CD4-positive, alpha-beta T cell treated with Interleukin-10 for 1 hour (primary cell): ENCODE measurements at regions not wholly inside any gene's neighbourhood (a gene's known extent, or its start where the extent isn't known, plus 50 kb on each side); places are given as distances from the start of the nearest gene placed in this dataset.
"Not testable (repeated sequence)": the region's sequence is repeated elsewhere in the genome, so short reads cannot be mapped to it uniquely, and the experiment has no call there.

ENCODE experiments used
- DNase-seq: peaks from one replicate; pipeline ENCODE4 v3.0.0-alpha.2; 2020

DNA sequence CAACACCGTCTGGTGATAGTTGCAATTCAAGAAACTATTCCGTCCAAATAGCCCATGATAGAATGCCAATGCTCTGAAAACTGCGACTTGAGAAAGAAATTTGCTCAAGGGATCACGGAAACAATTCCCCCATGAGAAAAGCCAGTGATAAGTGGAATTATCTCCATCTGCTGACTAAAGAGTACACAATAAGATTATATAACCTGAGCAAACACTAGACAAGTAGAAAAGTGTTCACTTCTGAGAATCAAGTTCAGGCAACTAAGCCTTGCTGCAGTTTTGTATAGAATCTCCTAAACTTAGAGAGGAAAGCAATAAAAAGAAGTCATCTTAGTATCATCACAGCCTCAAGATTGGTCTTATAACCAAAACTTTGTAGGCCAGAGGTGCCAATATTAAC is 336.3 kb upstream of the NRXN1 start:
- no peak for DNase-seq

DNA sequence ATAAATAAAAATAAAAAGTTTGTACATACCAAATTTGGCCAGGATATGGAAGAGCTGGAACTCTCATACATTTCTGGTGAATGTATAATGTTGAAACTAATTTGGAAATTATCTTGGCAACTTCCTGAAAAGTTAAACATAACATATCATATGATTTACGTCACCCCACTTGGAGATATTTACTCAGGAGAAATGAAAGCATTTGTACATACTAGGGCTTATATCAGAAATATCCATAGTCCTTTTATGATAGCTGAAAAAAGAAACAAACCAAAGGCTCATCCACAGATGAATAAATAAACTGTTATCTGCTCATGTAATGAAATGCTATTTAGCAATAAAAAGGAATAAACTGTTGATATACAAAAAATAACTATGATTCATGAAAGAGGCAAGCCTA is 318.2 kb upstream of the NRXN1 start:
- no peak for DNase-seq

DNA sequence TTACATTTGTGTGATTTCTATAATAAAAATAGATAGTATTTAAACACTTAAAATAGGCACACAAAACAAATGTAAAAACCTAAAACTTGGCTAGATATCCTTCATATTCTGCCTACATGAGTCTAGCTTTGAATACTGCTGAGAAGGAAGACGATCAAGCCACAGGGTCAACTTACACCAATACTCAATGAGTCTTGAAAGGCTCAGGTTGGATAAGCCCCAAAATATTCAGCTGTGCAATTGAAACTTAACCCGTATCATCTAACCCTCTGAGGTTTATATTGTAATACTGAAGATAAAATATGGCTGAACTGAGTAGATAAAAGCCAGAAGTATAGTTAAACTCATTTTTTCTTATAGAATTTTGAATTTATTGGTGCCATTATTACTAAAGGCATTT is 313.0 kb upstream of the NRXN1 start:
- no peak for DNase-seq

GRCh38 chr2:51335087-51336058 is 303.4 kb upstream of the NRXN1 start:
- DNase-seq = no peak

- DNase-seq = no peak
Measured at GRCh38 chr2:51329512-51329911, 297.6 kb upstream of the NRXN1 start.

GRCh38 chr2:51324051-51324450 is 292.1 kb upstream of the NRXN1 start:
- DNase-seq = no peak

DNA sequence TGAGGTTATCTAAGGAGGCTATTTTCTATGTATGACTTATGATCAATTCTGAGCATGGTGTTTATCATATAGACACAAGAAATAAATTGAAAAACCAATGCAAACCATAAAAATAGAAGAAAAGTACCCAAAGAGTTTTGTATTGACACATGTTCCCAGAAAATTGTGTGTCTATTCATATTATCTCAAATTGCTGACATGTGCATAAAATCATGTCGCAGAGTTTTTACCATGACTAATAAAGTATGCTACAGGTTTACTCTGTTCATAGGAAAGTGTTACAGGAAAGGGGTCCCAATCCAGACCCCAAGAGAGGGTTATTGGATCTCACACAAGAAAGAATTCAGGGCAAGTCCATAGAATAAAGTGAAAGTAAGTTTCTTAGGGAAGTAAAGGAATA is 290.7 kb upstream of the NRXN1 start:
- DNase-seq = no peak

GRCh38 chr2:51304311-51304710 is 272.4 kb upstream of the NRXN1 start:
- DNase-seq = no peak

GRCh38 chr2:51301381-51301780 is 269.4 kb upstream of the NRXN1 start:
- no peak for DNase-seq

GRCh38 chr2:51299370-51299769 is 267.4 kb upstream of the NRXN1 start:
- no peak for DNase-seq

- DNase-seq = no peak
Measured at GRCh38 chr2:51297488-51297887, 265.6 kb upstream of the NRXN1 start.

- no peak for DNase-seq
Measured at GRCh38 chr2:51293566-51294200, 261.8 kb upstream of the NRXN1 start.

DNA sequence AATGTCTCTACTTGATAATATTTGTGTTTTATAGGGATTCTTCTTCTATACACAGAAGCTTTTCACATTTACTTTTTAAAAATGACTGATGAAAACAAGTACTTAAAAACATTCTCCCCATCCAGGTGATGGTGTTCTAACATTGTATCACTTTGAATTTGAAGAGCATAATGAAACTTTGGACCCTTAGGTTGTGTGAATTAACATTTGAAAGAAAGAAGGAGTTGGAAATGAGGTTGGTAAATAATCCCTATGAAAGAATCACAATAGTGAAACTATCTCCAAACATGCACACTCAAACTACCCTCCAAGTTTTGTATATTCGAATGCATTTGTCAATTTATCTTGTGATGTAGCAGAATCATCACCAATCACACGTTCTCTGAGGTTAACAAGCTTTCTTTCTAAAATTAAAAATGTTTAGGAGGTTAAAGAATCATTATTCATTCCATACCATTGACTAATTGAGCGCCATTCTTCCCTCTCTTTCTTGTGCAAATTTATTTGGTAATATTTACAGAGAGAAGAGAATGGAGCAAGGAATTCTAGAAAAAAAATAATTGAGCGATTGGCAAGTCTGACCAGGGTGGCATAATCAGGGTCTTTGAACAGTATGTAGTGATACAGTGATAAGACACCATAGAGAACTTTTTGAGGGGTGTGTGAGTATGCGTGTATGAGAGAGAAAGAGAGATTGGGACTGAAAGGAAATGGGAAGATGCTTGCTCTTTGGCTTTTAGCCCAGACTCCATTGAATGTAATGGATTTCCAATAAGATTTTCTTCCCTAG is 260.0 kb upstream of the NRXN1 start:
- DNase-seq = no peak

- DNase-seq = no peak
Measured at GRCh38 chr2:51290725-51291124, 258.8 kb upstream of the NRXN1 start.

- DNase-seq = no peak
Measured at GRCh38 chr2:51289045-51289444, 257.1 kb upstream of the NRXN1 start.

- no peak for DNase-seq
Measured at GRCh38 chr2:51268191-51268590, 236.3 kb upstream of the NRXN1 start.

DNA sequence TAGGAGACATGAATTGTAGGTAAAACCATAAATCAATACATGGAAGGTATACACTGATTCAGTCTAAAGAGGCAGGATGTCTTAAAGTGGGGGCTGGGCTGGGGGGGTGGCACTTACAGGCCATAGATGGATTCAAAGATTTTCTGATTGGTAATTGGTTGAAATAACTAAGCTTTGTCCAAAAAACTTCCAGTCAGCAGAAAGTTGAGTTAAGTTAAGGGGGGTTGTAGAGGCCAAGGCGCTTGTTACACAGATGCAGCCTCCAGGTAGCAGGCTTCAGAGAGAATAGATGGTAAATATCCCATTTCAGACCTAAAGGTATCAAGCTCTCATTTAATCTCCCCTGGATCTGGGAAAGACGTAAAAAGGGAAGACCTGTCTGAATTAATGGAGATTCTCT is 233.6 kb upstream of the NRXN1 start:
- no peak for DNase-seq

GRCh38 chr2:51263951-51264350 is 232.0 kb upstream of the NRXN1 start:
- no peak for DNase-seq

DNA sequence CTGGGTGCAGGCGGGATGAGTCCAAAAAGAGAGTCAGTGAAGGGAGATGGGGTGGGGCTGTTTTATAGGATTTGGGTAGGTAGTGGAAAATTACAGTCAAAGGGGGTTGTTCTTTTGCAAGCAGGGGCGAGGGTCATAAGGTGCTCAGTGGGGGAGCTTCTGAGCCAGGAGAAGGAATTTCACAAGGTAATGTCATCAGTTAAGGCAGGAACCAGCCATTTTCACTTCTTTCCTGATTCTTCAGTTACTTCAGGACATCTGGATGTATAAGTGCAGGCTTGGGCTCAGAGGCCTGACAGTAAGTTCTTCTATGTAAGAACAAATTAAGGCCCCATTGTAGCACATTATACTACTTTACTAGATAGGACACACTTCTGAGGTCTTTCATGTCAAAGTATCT is 231.2 kb upstream of the NRXN1 start:
- DNase-seq = not testable (repeated sequence)

DNA sequence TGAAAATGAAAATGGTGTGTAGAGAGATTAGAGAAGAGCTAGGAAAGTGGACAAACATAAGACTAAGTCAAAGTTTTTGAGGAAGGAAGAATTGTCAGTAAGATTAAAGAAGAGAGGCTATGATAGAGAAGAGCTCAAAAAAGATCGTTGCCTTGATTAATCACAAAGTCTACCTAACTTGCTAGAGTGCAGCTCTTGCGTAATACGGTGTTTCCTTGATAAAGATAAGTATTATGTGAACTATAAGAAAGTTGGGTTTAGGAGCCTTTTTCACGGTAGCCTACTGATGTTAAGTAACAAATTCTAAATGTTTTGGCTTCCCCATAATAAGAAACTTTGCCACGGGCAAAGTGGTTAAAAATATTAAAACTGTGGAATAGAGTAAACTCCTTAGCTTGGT is 226.4 kb upstream of the NRXN1 start:
- DNase-seq = no peak

- DNase-seq = no peak
Measured at GRCh38 chr2:51256736-51257135, 224.8 kb upstream of the NRXN1 start.

- no peak for DNase-seq
Measured at GRCh38 chr2:51251356-51251755, 219.4 kb upstream of the NRXN1 start.

DNA sequence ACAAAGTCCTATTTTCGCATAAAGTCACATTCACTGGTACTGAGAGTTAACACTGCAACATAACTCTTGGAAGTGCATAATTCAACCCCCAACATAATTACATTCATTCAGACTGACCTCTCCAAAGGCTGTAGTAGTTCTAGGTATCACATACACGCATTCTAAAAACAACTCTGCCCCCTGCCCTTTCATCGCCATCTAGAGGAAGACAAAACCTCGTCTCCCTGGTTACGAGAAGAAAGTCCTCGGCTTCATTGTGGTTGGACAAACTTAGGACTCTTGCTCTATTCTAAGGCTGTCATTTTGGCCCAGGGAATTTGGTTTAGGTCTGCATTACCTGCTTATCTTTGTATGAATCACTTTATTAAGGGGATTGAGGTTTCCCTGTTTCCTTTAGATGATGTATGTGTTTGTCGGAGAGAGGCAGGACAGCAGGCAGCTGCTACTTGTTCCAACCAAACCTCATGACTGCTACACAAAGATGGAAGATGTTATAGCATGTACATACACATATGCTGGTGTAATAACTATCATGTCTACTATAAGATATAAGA is 215.4 kb upstream of the NRXN1 start:
- no peak for DNase-seq
